Type B pancreatic cell (in vitro differentiated cells): ENCODE measurements at regions not wholly inside any gene's neighbourhood (a gene's known extent, or its start where the extent isn't known, plus 50 kb on each side); places are given as distances from the start of the nearest gene placed in this dataset.
"Not testable (repeated sequence)": the region's sequence is repeated elsewhere in the genome, so short reads cannot be mapped to it uniquely, and the experiment has no call there.

Experiments
- DNase-seq: peaks from one replicate; pipeline ENCODE4 v3.0.0; 2021; ENCODE audit warnings: mixed read lengths; ENCODE audit not compliant: unreplicated experiment; ENCODE audit errors: extremely low spot score
- H3K27ac Mint-ChIP-seq: 2 replicates; pipeline ENCODE4 v1.8.0; 2021; ENCODE audit warnings: mild to moderate bottlenecking, mixed read lengths
- H3K27me3 Mint-ChIP-seq: 2 replicates; pipeline ENCODE4 v1.8.0; 2021; ENCODE audit warnings: mixed read lengths
- H3K36me3 Mint-ChIP-seq: 2 replicates; pipeline ENCODE4 v1.8.0; 2021; ENCODE audit warnings: mixed read lengths
- H3K4me1 Mint-ChIP-seq: one replicate; pipeline ENCODE4 v1.8.0; 2021; ENCODE audit warnings: mixed read lengths; ENCODE audit not compliant: unreplicated experiment
- H3K4me3 Mint-ChIP-seq: 2 replicates; pipeline ENCODE4 v1.8.0; 2021; ENCODE audit warnings: mild to moderate bottlenecking, mixed read lengths
- H3K9me3 Mint-ChIP-seq: 2 replicates; pipeline ENCODE4 v1.8.0; 2021; ENCODE audit warnings: mixed read lengths
- CTCF ChIP-seq: fragments of 200-600 bp; sonication (generic); conservative IDR thresholded peaks from 2 replicates; pipeline ENCODE4 v1.5.0; 2021; ENCODE audit warnings: antibody characterized with exemption, mild to moderate bottlenecking

DNA sequence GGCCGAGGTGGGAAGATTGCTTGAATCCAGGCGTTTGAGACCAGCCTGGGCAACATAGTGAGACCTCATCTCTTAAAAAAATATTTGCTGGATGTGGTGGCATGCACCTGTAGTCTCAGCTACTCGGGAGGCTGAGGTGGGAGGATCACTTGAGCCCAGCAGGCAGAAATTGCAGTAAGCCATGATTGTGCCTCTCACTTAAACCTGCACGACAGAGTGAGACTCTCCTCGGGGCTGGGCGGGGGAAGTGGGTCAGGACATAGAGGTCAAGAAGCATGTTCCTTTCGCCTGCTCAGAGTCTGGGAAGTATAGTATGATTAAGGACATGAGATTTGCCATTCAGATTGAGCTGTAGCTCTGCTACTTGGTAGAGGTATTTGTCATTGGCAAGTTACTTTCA is 52.3 kb downstream of the SEPTIN7 start:
- H3K27ac Mint-ChIP-seq, H3K4me3 Mint-ChIP-seq, H3K27me3 Mint-ChIP-seq, DNase-seq, H3K9me3 Mint-ChIP-seq: not testable (repeated sequence)
- H3K36me3 Mint-ChIP-seq, result peaks cover 43% of the 10 kb centered on the region
- H3K4me1 Mint-ChIP-seq, result peaks cover 23% of the 10 kb centered on the region

DNA sequence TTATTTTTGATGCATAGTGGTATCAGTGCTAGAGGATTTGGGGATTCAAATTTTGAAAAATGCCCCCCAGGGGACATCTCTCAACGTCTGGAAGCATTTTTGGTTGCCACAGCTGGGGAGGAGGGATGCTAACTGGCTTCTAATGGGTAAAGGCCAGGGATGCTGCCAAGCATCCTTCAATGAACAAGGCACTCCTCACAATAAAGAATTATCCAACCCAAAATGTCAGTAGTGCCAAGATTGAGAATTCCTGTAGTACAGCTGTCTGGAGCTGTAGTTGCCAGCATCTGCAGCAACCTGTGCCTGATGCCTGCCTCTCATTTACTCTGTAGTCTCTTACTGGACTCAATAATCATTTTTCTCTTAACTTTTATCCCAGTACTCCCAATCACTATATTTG is 53.5 kb downstream of the SEPTIN7 start:
- Mint-ChIP-seq H3K4me3 (no peak overlapping the region), H3K9me3 (no peaks in the 10 kb centered on the region), H3K4me1 (peaks cover 16% of the 10 kb centered on the region), H3K27me3 (no peaks in the 10 kb centered on the region), H3K27ac (no peak overlapping the region), H3K36me3 (peaks cover 41% of the 10 kb centered on the region)
- no peak for DNase-seq
- no peak for TF ChIP-seq CTCF

GRCh38 chr7:35856175-35856574 is 55.3 kb downstream of the SEPTIN7 start:
- no peak for TF ChIP-seq CTCF
- H3K27ac Mint-ChIP-seq, result no peak overlapping the region
- DNase-seq, result no peak
- no peak overlapping the region for H3K4me3 Mint-ChIP-seq
- peaks cover 34% of the 10 kb centered on the region for H3K36me3 Mint-ChIP-seq
- H3K4me1 Mint-ChIP-seq, result peaks cover 5% of the 10 kb centered on the region
- H3K9me3 Mint-ChIP-seq, result no peaks in the 10 kb centered on the region
- no peaks in the 10 kb centered on the region for H3K27me3 Mint-ChIP-seq

DNA sequence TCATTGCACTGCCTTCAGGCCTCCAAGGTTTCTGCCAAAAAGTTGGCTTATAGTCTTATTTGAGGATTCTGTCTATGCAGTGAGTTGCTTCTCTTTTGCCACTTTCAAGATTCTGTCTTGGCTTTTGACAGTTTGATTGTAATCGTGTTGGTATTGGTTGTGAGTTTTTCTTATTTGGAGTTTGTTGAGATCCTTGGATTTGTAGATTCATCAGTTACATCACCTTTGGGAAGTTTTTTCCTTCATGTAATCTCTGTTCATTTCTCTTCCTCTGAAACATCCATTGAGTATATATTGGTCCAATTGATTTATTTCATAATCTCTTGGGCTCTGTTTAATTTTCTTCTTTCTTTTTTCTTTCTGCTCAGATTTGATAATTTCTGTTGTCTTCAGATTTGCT is 59.8 kb downstream of the SEPTIN7 start:
- no peaks in the 10 kb centered on the region for H3K4me1 Mint-ChIP-seq
- DNase-seq, result no peak
- no peaks in the 10 kb centered on the region for H3K9me3 Mint-ChIP-seq
- peaks cover 12% of the 10 kb centered on the region for H3K36me3 Mint-ChIP-seq
- H3K27me3 Mint-ChIP-seq, result no peaks in the 10 kb centered on the region
- TF ChIP-seq CTCF, result no peak
- H3K27ac Mint-ChIP-seq, result no peak overlapping the region
- no peak overlapping the region for H3K4me3 Mint-ChIP-seq

DNA sequence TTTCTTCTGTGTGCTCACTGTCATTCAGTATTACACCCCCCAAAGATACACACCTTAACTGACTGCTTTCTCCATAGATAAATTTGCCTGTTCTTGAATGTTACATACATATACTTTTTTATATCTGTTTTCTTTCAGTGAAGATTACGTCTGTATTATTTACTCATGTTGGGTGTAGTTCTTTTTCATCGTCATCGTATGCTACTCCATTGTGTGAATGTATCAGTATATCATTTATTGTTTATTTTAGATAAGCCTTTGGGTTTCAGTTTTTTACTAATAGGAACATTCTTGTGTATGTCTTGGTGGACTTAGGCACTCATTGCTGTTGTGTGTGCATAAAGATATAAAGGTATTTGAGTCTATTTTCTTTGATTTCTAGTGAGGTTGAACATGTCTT is 64.4 kb downstream of the SEPTIN7 start:
- no peaks in the 10 kb centered on the region for H3K9me3 Mint-ChIP-seq
- TF ChIP-seq CTCF, result no peak
- peaks cover 10% of the 10 kb centered on the region for H3K4me1 Mint-ChIP-seq
- no peak overlapping the region for H3K4me3 Mint-ChIP-seq
- peak overlapping the region; percentile 40 for H3K27ac Mint-ChIP-seq
- H3K36me3 Mint-ChIP-seq, result peaks cover 19% of the 10 kb centered on the region
- no peaks in the 10 kb centered on the region for H3K27me3 Mint-ChIP-seq
- no peak for DNase-seq

- no peak for DNase-seq
- no peak overlapping the region for H3K4me3 Mint-ChIP-seq
- peak overlapping the region; percentile 21 for H3K27ac Mint-ChIP-seq
- H3K4me1 Mint-ChIP-seq, result peaks cover 10% of the 10 kb centered on the region
- peaks cover 22% of the 10 kb centered on the region for H3K36me3 Mint-ChIP-seq
- no peaks in the 10 kb centered on the region for H3K9me3 Mint-ChIP-seq
- TF ChIP-seq CTCF, result no peak
- H3K27me3 Mint-ChIP-seq, result no peaks in the 10 kb centered on the region
Observed at GRCh38 chr7:35866186-35866585, 65.3 kb downstream of the SEPTIN7 start.

DNA sequence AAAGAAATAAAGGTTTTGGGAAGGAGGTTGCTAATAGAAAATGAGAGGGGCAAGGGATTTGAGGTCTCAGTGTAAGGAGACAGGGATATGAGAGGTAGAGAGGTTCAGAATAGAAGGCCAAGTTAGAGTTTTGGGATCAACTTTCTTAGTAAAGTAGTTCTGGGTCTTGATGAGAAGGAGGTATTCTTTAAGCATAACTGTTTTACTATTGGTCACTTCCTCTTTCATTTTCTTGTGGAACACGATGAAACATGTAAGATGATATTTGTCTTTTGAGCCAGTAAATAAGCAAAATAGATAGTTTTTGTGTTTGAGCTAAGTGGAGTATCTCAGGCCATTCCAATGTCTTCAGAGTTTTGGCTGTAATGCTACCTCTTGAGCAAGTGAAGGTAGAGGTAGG is 68.3 kb downstream of the SEPTIN7 start:
- peaks cover 14% of the 10 kb centered on the region for H3K4me1 Mint-ChIP-seq
- not testable (repeated sequence) for H3K4me3 Mint-ChIP-seq, H3K27ac Mint-ChIP-seq, H3K9me3 Mint-ChIP-seq, H3K27me3 Mint-ChIP-seq, DNase-seq
- H3K36me3 Mint-ChIP-seq, result peaks cover 26% of the 10 kb centered on the region
